Urinary bladder (tissue), 3 donors: ENCODE measurements at regions not wholly inside any gene's neighbourhood (a gene's known extent, or its start where the extent isn't known, plus 50 kb on each side); places are given as distances from the start of the nearest gene placed in this dataset.
"Not testable (repeated sequence)": the region's sequence is repeated elsewhere in the genome, so short reads cannot be mapped to it uniquely, and the experiment has no call there.

Source experiments
- DNase-seq: peaks from one replicate; pipeline ENCODE4 v3.0.0-alpha.2; 2015; ENCODE audit errors: extremely low spot score
- H3K27ac ChIP-seq: one replicate; pipeline ENCODE4 v1.5.1; 2013; ENCODE audit warnings: low read depth, mild to moderate bottlenecking, moderate library complexity
- H3K36me3 ChIP-seq: one replicate; pipeline ENCODE4 v1.6.1; 2013; ENCODE audit warnings: mild to moderate bottlenecking, moderate library complexity; ENCODE audit not compliant: insufficient read depth
- H3K4me1 ChIP-seq: one replicate; pipeline ENCODE4 v1.6.1; 2013; ENCODE audit warnings: mild to moderate bottlenecking, moderate library complexity; ENCODE audit not compliant: insufficient read depth
- H3K4me3 ChIP-seq: one replicate; pipeline ENCODE4 v1.5.1; 2013; ENCODE audit warnings: low read depth, low read length
- WGBS: extraction: QIAGEN DNeasy Blood & Tissue Kit; methylation state at CpG from one replicate; pipeline ENCODE4 v1.1.7; 2013; 5-methylcytosine and 5-hydroxymethylcytosine counted together
- donor health status: healthy with polysubstance abuse.
- donor health status: healthy.

- Histone ChIP-seq H3K4me1 (no peaks in the 10 kb centered on the region), H3K36me3 (no peaks in the 10 kb centered on the region), H3K27ac (no peak overlapping the region), H3K4me3 (no peak overlapping the region)
- 61% methylated on average over 4 of the region's 4 CpGs for WGBS
- DNase-seq: no peak
Measured at GRCh38 chr3:40939030-40939740, 260.1 kb upstream of the CTNNB1 start.

- H3K4me1 ChIP-seq: no peaks in the 10 kb centered on the region
- H3K4me3 ChIP-seq: no peak overlapping the region
- peak overlapping the region; percentile 56 for H3K27ac ChIP-seq
- no peak for DNase-seq
- WGBS: 44% methylated on average over 4 of the region's 4 CpGs
- no peaks in the 10 kb centered on the region for H3K36me3 ChIP-seq
Measured at GRCh38 chr3:40939741-40940130, 259.6 kb upstream of the CTNNB1 start.

GRCh38 chr3:40940651-40941050 lies 258.7 kb upstream of the CTNNB1 start:
- WGBS: 85% methylated on average over 2 of the region's 2 CpGs
- no peak for DNase-seq
- Histone ChIP-seq H3K4me1 (no peaks in the 10 kb centered on the region), H3K36me3 (no peaks in the 10 kb centered on the region), H3K4me3 (no peak overlapping the region), H3K27ac (no peak overlapping the region)

- H3K36me3 ChIP-seq, H3K4me3 ChIP-seq, DNase-seq, H3K4me1 ChIP-seq, H3K27ac ChIP-seq: not testable (repeated sequence)
- WGBS: 81% methylated on average over 3 of the region's 3 CpGs
Measured at GRCh38 chr3:40947022-40947421, 252.3 kb upstream of the CTNNB1 start.

GRCh38 chr3:40949347-40949746 lies 250.0 kb upstream of the CTNNB1 start:
- not testable (repeated sequence) for H3K36me3 ChIP-seq, H3K27ac ChIP-seq, DNase-seq, H3K4me3 ChIP-seq, H3K4me1 ChIP-seq
- WGBS: 84% methylated on average over 3 of the region's 3 CpGs

GRCh38 chr3:40951636-40952035 lies 247.7 kb upstream of the CTNNB1 start:
- Histone ChIP-seq H3K4me1 (no peaks in the 10 kb centered on the region), H3K36me3 (no peaks in the 10 kb centered on the region), H3K27ac (no peak overlapping the region), H3K4me3 (no peak overlapping the region)
- DNase-seq: no peak

- Histone ChIP-seq H3K27ac (no peak overlapping the region), H3K4me3 (no peak overlapping the region), H3K36me3 (no peaks in the 10 kb centered on the region), H3K4me1 (no peaks in the 10 kb centered on the region)
- no peak for DNase-seq
- 70% methylated on average over 5 of the region's 5 CpGs for WGBS
Measured at GRCh38 chr3:40961104-40961857, 238.0 kb upstream of the CTNNB1 start.

- Histone ChIP-seq H3K27ac (no peak overlapping the region), H3K4me3 (no peak overlapping the region), H3K36me3 (no peaks in the 10 kb centered on the region), H3K4me1 (no peaks in the 10 kb centered on the region)
- DNase-seq: no peak
- 65% methylated on average over 2 of the region's 2 CpGs for WGBS
Measured at GRCh38 chr3:40962721-40963120, 236.6 kb upstream of the CTNNB1 start.

- Histone ChIP-seq H3K4me3 (no peak overlapping the region), H3K27ac (no peak overlapping the region), H3K36me3 (no peaks in the 10 kb centered on the region), H3K4me1 (peaks cover 4% of the 10 kb centered on the region)
- WGBS: 67% methylated on average over 1 of the region's 1 CpG
- no peak for DNase-seq
Measured at GRCh38 chr3:40968666-40969065, 230.6 kb upstream of the CTNNB1 start.

GRCh38 chr3:40969341-40969740 lies 230.0 kb upstream of the CTNNB1 start:
- H3K4me1 ChIP-seq: peaks cover 4% of the 10 kb centered on the region
- no peak overlapping the region for H3K4me3 ChIP-seq
- 92% methylated on average over 3 of the region's 3 CpGs for WGBS
- no peak overlapping the region for H3K27ac ChIP-seq
- DNase-seq: no peak
- no peaks in the 10 kb centered on the region for H3K36me3 ChIP-seq

- H3K27ac ChIP-seq: no peak overlapping the region
- 95% methylated on average over 3 of the region's 3 CpGs for WGBS
- DNase-seq: no peak
- no peaks in the 10 kb centered on the region for H3K36me3 ChIP-seq
- no peak overlapping the region for H3K4me3 ChIP-seq
- peaks cover 4% of the 10 kb centered on the region for H3K4me1 ChIP-seq
Measured at GRCh38 chr3:40969756-40970466, 229.4 kb upstream of the CTNNB1 start.

GRCh38 chr3:40971191-40972168 lies 227.8 kb upstream of the CTNNB1 start:
- no peak overlapping the region for H3K27ac ChIP-seq
- WGBS: 29% methylated on average over 10 of the region's 10 CpGs
- peaks cover 4% of the 10 kb centered on the region for H3K4me1 ChIP-seq

GRCh38 chr3:40972350-40972749 lies 227.0 kb upstream of the CTNNB1 start:
- WGBS: 84% methylated on average over 4 of the region's 4 CpGs

More at GRCh38 chr3:40971191-40972168, 227.8 kb upstream of the CTNNB1 start:
- H3K36me3 ChIP-seq: no peaks in the 10 kb centered on the region
- DNase-seq: peak; percentile 26
- H3K4me3 ChIP-seq: no peak overlapping the region

More at GRCh38 chr3:40972350-40972749, 227.0 kb upstream of the CTNNB1 start:
- H3K36me3 ChIP-seq: no peaks in the 10 kb centered on the region
- H3K4me3 ChIP-seq: no peak overlapping the region
- H3K27ac ChIP-seq: no peak overlapping the region
- no peak for DNase-seq
- peaks cover 4% of the 10 kb centered on the region for H3K4me1 ChIP-seq
